HG02571 (cell line): ENCODE measurements at regions not wholly inside any gene's neighbourhood (a gene's known extent, or its start where the extent isn't known, plus 50 kb on each side); places are given as distances from the start of the nearest gene placed in this dataset.

ENCODE experiments used
- ATAC-seq: cut with Tn5 transposase; IDR thresholded peaks from one replicate; pipeline ENCODE4 v1.9.1; 2021; ENCODE audit warnings: mild to moderate bottlenecking, moderate library complexity; ENCODE audit not compliant: unreplicated experiment

DNA sequence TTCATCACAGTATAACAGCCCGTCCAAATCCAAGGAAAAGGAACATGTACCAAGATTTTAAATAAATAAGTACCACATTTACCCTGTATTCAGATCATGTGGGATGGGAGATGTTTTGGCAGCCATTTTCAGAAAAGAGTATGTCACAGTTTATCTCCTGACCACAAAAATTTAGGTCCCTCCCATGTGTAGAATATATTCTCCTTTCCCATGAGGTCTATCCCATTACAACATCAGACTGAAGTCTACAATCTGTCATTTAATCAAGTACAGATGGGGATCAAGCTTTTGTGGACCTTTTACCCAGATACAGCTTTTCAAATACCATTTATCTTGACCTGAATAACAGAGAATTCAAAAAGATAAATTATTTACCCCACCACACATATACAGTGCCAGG is 444.5 kb downstream of the PLOD2 start:
- no peak for ATAC-seq

- ATAC-seq: no peak
Observed at GRCh38 chr3:145719114-145719513, 441.9 kb downstream of the PLOD2 start.

DNA sequence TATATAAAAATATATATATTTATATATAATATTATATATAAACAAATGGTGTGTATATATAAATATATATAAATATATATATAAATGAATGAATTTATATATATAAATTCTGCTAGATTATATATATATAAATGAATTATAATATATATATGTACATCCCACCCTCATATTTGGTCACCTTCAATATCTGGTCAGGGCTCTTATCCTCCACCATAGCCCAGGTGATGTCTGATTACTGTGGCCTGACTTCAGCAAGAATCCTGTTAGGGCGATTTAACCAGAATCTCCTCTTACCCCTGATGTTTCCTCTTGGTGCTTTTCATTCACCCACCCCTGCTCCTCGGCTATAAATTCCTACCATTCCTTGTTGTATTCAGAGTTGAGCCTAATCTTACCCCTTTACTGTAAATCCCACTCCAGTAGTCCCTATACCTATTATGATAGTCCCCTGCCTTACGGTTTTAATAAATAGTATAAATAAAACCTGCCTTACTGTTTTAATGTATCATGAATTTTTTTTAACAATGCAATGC is 439.6 kb downstream of the PLOD2 start:
- ATAC-seq: no peak

DNA sequence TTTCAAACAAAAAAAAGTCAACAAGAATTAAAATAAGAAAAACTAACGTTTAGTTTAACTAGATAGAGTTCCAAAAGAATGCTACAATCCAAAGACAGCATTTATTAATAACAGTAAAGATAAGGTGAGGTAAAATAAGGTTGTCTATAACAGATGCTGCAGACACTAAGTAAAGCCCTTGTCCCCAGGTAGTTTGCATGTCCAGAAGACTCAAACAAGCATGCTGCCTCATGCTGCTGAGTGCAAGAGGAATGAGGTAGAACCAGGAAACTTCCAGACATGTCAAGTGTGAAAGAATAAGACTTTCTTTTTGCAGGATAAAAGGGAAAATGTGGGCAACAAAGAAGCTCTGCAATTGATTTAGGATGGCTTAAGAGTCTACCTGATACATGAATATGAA is 439.2 kb downstream of the PLOD2 start:
- no peak for ATAC-seq

- ATAC-seq: no peak
Observed at GRCh38 chr3:145727476-145727875, 433.5 kb downstream of the PLOD2 start.

DNA sequence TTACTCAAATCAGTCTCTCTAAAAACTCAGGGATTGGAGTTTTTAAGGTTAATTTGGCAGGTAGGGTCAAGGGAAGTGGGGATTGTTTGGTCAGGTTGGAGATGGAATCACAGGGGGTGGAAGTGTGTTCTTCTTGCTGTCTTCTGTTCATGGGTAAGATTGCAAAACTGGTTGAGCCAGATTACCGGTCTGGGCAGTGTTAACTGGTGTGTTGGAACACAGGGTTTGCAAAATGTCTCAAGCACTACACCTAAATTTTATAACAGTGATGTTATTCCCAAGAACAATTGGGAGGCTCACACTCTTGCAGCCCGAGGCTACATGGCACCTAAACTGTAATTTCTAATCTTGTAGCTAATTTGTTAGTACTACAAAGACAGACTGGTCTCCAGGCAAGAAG is 425.4 kb downstream of the PLOD2 start:
- ATAC-seq: no peak

DNA sequence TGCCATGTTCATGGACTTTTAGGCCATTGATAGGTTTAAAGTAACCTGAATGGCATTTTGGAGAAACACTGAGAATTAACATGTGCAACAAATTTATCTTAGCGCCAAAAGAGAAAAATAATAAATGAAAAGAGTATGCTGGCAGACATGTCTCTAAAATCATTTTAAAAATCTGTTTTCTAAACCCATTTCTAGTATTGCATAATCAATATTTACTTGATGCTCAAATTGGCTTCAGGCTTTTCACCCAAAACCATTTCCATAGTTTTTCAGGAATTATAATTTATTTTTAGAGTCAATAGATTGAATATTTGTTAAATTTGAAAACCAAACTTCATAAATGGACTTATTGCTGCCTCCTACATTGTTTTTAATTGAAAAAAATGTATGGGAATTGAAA is 423.0 kb downstream of the PLOD2 start:
- no peak for ATAC-seq

- ATAC-seq: no peak
Observed at GRCh38 chr3:145739926-145740325, 421.1 kb downstream of the PLOD2 start.

DNA sequence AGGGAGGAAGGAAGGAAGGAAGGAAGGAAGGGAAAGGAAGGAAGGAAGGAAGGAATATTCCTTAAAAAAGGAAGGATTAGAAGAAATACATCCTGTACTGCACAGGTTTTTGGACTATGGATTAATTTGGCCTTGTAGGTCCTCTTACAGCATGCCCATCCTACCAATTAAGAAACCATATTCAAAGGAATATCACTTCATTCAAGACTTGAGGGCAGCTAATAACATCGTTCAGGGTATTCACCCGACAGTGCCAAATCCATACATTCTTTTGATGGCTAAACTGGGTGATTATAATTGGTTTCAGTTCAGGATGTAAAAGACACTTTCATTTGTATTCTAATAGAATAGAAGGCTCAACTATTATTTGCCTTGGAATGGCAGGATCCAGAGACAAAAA is 410.3 kb downstream of the PLOD2 start:
- no peak for ATAC-seq

DNA sequence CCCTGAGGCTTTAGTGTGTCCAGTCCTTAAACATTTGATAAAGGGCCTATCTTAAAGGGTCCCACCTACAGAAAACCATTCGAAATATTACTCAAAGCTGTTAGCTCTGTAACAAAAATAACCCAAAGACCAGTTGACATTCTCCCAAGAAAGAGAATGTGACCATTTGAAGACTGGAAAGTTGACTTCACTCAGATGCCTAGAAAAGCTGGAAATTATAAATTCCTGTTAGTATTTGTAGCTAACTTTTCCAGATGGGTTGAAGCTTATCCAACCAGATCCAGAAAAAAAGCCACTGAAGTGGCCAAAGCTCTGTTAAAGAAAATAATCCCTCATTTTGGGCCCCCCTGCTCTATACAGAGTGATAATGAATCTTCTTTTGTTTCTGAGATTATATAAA is 408.4 kb downstream of the PLOD2 start:
- ATAC-seq: no peak

DNA sequence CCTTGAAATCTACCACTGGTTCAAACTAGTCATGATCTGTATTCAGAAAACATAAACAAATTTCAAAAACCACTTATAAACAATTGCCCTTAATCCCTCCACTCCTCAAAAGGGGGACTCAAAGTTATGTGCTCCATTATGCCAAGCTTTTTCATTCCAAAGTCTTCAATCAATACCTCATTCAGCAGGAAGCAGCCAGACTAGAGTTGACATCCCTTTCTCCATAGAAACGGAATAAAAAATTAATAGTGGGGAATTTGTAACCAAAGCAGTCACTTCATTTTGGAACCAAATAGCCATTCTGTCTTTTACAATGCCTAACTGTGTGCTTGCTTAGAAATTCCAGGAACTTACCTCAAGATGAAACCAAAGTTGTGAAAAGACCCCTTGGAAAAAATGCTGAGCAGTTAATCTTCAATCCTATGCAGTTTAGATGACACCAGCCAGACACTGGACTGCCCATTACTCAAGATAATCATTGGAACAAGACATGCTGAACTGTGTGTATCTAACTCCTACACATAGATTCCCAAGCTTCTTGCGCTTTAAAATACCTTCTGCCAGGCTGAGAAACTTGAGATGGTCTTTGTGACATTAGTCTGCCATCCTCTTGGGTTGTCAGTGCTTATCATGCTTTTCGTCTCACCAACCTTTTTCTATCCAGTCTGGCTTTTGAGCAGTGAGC is 406.2 kb downstream of the PLOD2 start:
- ATAC-seq: no peak

DNA sequence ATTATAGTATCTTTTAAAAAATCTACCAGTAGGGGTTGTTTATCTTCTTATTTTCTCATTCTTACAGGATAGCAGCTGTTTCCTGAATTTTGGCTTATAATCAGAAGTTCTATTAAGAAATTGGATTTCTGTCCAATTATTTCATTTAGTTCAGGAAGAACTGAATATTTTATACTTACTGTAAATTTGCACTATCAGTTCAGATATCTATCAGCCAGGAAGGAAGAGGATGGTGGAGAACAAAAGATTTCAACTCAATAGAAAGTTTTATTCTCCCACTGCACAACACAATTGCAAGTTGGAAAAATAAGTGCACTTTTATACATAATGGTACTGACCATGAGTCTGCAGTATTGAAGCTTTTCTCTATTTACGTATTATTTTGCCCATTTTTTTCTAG is 400.9 kb downstream of the PLOD2 start:
- ATAC-seq: no peak

- ATAC-seq: no peak
Observed at GRCh38 chr3:145767909-145768308, 393.1 kb downstream of the PLOD2 start.

DNA sequence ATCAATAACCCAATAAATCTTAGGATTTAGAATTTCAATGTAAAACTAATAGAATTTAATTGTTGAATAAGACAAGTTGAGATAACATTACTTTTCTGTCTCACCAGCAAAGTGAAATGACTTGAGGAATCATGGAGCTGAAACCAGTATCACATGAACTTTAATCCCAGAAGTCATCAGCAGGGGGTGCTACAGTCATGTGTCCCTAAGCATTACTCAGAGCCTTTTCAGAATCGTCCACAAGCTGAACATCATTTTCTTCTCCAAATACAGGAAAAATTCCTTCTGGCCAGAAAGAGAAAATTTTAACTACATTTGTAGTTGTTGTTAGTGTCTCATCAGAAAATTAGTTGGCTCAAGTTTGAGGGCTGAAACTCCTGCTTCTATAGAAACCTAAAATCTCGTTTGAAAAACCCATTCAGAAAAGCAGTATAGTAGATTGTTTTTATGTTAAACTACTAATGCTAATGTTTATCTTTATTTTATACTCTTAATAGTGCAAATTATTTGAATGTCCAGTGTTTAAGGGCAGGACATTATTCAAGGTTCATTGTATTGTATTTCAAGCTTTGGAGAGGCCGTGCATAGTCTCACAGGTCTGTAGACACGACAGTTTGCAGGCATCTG is 384.1 kb downstream of the PLOD2 start:
- peak; percentile 55 for ATAC-seq

- ATAC-seq: no peak
Observed at GRCh38 chr3:145780301-145780700, 380.7 kb downstream of the PLOD2 start.

GRCh38 chr3:145785668-145786067 is 375.3 kb downstream of the PLOD2 start:
- ATAC-seq: no peak

DNA sequence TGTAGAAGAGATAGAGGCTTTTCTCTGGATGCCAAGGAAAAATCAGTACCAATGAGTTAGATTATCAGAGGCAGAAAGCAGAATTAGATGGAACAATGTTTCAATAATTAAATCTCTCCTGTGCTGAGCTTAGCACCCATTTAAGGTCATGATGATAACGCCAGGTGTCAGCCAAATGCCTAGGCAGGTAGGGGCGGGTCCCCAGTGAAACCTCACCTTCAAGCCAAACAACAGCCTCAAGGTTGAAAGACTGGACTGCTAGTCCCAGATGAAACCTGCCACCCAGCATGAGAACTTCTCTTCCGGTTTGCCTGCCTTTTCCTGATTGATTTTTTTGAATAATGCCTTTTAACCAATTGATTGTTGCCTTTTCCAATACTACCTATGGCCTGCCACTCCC is 363.0 kb downstream of the PLOD2 start:
- no peak for ATAC-seq

GRCh38 chr3:145798696-145799537 is 362.1 kb downstream of the PLOD2 start:
- ATAC-seq: no peak

- ATAC-seq: no peak
Observed at GRCh38 chr3:145801696-145802095, 359.3 kb downstream of the PLOD2 start.

- ATAC-seq: no peak
Observed at GRCh38 chr3:145807990-145808389, 353.0 kb downstream of the PLOD2 start.

GRCh38 chr3:145812391-145812790 is 348.6 kb downstream of the PLOD2 start:
- no peak for ATAC-seq
